Esophagus (tissue), 2 donors: ENCODE measurements at regions not wholly inside any gene's neighbourhood (a gene's known extent, or its start where the extent isn't known, plus 50 kb on each side); places are given as distances from the start of the nearest gene placed in this dataset.
"Not testable (repeated sequence)": the region's sequence is repeated elsewhere in the genome, so short reads cannot be mapped to it uniquely, and the experiment has no call there.

Experiments used
- H3K27ac ChIP-seq, 2 donors: one replicate each; pipeline ENCODE4 v1.5.1; 2013; ENCODE audit warnings: low read depth in 2 of 2, mild to moderate bottlenecking in 2 of 2, inconsistent platforms in 1 of 2, low read length in 1 of 2, moderate library complexity in 1 of 2
- H3K27me3 ChIP-seq, 2 donors: one replicate each; pipeline ENCODE4 v1.6.1; 2013; ENCODE audit warnings: low read length in 2 of 2, control low read depth in 1 of 2, mild to moderate bottlenecking in 1 of 2; ENCODE audit not compliant: insufficient read depth in 2 of 2, control insufficient read depth in 1 of 2
- H3K36me3 ChIP-seq, 2 donors: one replicate each; pipeline ENCODE4 v1.6.1; 2013; ENCODE audit warnings: low read length in 1 of 2; ENCODE audit not compliant: control insufficient read depth in 2 of 2, insufficient read depth in 2 of 2
- H3K4me1 ChIP-seq, 2 donors: one replicate each; pipeline ENCODE4 v1.6.1; 2013; ENCODE audit warnings: low read length in 1 of 2; ENCODE audit not compliant: control insufficient read depth in 2 of 2, insufficient read depth in 2 of 2
- H3K4me3 ChIP-seq, 2 donors: one replicate each; pipeline ENCODE4 v1.5.1; 2013; ENCODE audit warnings: low read length in 2 of 2, mild to moderate bottlenecking in 2 of 2, low read depth in 1 of 2, moderate library complexity in 1 of 2
- H3K9me3 ChIP-seq, 2 donors: one replicate each; pipeline ENCODE4 v1.6.1; 2013; ENCODE audit warnings: mild to moderate bottlenecking in 2 of 2, low read depth in 1 of 2, low read length in 1 of 2, moderate library complexity in 1 of 2; ENCODE audit not compliant: control insufficient read depth in 2 of 2, insufficient read depth in 1 of 2
- WGBS, 2 donors: extraction: QIAGEN DNeasy Blood & Tissue Kit; methylation state at CpG; one replicate each; pipeline ENCODE4 v1.1.7; 2013; 5-methylcytosine and 5-hydroxymethylcytosine counted together
- donor health status: healthy with polysubstance abuse.
- donor health status: Bipolar disorder and iron deficiency.

GRCh38 chr2:188785061-188785460 is 189.1 kb upstream of the COL3A1 start:
- Histone ChIP-seq H3K27ac (no peak overlapping the region), H3K36me3 (no peaks in the 10 kb centered on the region), H3K9me3 (no peaks in the 10 kb centered on the region), H3K27me3 (no peaks in the 10 kb centered on the region), H3K4me1 (no peaks in the 10 kb centered on the region), H3K4me3 (no peak overlapping the region)
- WGBS, 2 donors, result 77 to 88% methylated on average over 2 of the region's 2 CpGs

GRCh38 chr2:188785490-188785889 is 188.7 kb upstream of the COL3A1 start:
- WGBS, 2 donors, result 61 to 72% methylated on average over 6 of the region's 6 CpGs
- Histone ChIP-seq H3K36me3 (no peaks in the 10 kb centered on the region), H3K9me3 (no peaks in the 10 kb centered on the region), H3K4me1 (no peaks in the 10 kb centered on the region), H3K27me3 (no peaks in the 10 kb centered on the region), H3K4me3 (no peak overlapping the region), H3K27ac (no peak overlapping the region)

- Histone ChIP-seq H3K36me3 (no peaks in the 10 kb centered on the region), H3K9me3 (no peaks in the 10 kb centered on the region), H3K27ac (peak overlapping the region in 1 of 2 donors; percentile 59), H3K4me3 (no peak overlapping the region), H3K27me3 (no peaks in the 10 kb centered on the region), H3K4me1 (no peaks in the 10 kb centered on the region)
- WGBS, 2 donors, result 26 to 28% methylated on average over 3 of the region's 3 CpGs
Measured at GRCh38 chr2:188786368-188786841, 187.8 kb upstream of the COL3A1 start.

GRCh38 chr2:188787021-188787657 is 187.0 kb upstream of the COL3A1 start:
- Histone ChIP-seq H3K4me3 (no peak overlapping the region), H3K4me1 (no peaks in the 10 kb centered on the region), H3K27me3 (no peaks in the 10 kb centered on the region), H3K27ac (no peak overlapping the region), H3K9me3 (no peaks in the 10 kb centered on the region), H3K36me3 (no peaks in the 10 kb centered on the region)
- 50 to 59% methylated on average over 5 of the region's 5 CpGs for WGBS, 2 donors

- Histone ChIP-seq H3K4me1 (no peaks in the 10 kb centered on the region), H3K27me3 (no peaks in the 10 kb centered on the region), H3K27ac (peak overlapping the region in 1 of 2 donors; percentile 14), H3K9me3 (no peaks in the 10 kb centered on the region), H3K36me3 (no peaks in the 10 kb centered on the region), H3K4me3 (no peak overlapping the region)
- 26 to 36% methylated on average over 3 of the region's 3 CpGs for WGBS, 2 donors
Measured at GRCh38 chr2:188787658-188788240, 186.4 kb upstream of the COL3A1 start.

- no peak overlapping the region for H3K27ac ChIP-seq
- no peaks in the 10 kb centered on the region for H3K36me3 ChIP-seq
- H3K27me3 ChIP-seq, result no peaks in the 10 kb centered on the region
- H3K4me3 ChIP-seq, result no peak overlapping the region
- no peaks in the 10 kb centered on the region for H3K4me1 ChIP-seq
- no peaks in the 10 kb centered on the region for H3K9me3 ChIP-seq
Measured at GRCh38 chr2:188788621-188789020, 185.6 kb upstream of the COL3A1 start.

GRCh38 chr2:188789951-188790350 is 184.2 kb upstream of the COL3A1 start:
- no peaks in the 10 kb centered on the region for H3K36me3 ChIP-seq
- no peaks in the 10 kb centered on the region for H3K27me3 ChIP-seq
- no peaks in the 10 kb centered on the region for H3K4me1 ChIP-seq
- no peaks in the 10 kb centered on the region for H3K9me3 ChIP-seq
- no peak overlapping the region for H3K27ac ChIP-seq
- 74 to 85% methylated on average over 1 of the region's 1 CpG for WGBS, 2 donors
- no peak overlapping the region for H3K4me3 ChIP-seq

- not testable (repeated sequence) for H3K9me3 ChIP-seq, H3K4me1 ChIP-seq, H3K36me3 ChIP-seq, H3K27me3 ChIP-seq, H3K27ac ChIP-seq, H3K4me3 ChIP-seq
- WGBS, 2 donors, result 95 to 96% methylated on average over 4 of the region's 4 CpGs
Measured at GRCh38 chr2:188794453-188794852, 179.7 kb upstream of the COL3A1 start.

- Histone ChIP-seq H3K27me3 (no peaks in the 10 kb centered on the region), H3K27ac (no peak overlapping the region), H3K4me1 (no peaks in the 10 kb centered on the region), H3K4me3 (no peak overlapping the region), H3K36me3 (no peaks in the 10 kb centered on the region), H3K9me3 (no peaks in the 10 kb centered on the region)
Measured at GRCh38 chr2:188795762-188796161, 178.4 kb upstream of the COL3A1 start.

- no peaks in the 10 kb centered on the region for H3K36me3 ChIP-seq
- H3K4me1 ChIP-seq, result no peaks in the 10 kb centered on the region
- H3K9me3 ChIP-seq, result no peaks in the 10 kb centered on the region
- H3K27ac ChIP-seq, result no peak overlapping the region
- no peak overlapping the region for H3K4me3 ChIP-seq
- no peaks in the 10 kb centered on the region for H3K27me3 ChIP-seq
- 67 to 76% methylated on average over 4 of the region's 4 CpGs for WGBS, 2 donors
Measured at GRCh38 chr2:188797371-188797770, 176.8 kb upstream of the COL3A1 start.
